ENCODE measurements at regions not wholly inside any gene's neighbourhood (a gene's known extent, or its start where the extent isn't known, plus 50 kb on each side); places are given as distances from the start of the nearest gene placed in this dataset.

GRCh38 chr20:59435518-59435917, 135.1 kb downstream of the EDN3 start:
- DNase-seq (ENCODE audit: low read depth), result no peak

- DNase-seq (ENCODE audit: low read depth), result no peak
These were observed 137.2 kb downstream of the EDN3 start for GRCh38 chr20:59437601-59438031.

- no peak for DNase-seq (ENCODE audit: low read depth)
These were observed 137.8 kb downstream of the EDN3 start for GRCh38 chr20:59438201-59438600.

- DNase-seq (ENCODE audit: low read depth), result no peak
These were observed 138.8 kb downstream of the EDN3 start for GRCh38 chr20:59439243-59439642.

- DNase-seq (ENCODE audit: low read depth), result no peak
These were observed 140.9 kb downstream of the EDN3 start for GRCh38 chr20:59441306-59441705.

GRCh38 chr20:59441860-59442810, 141.7 kb downstream of the EDN3 start:
- no peak for DNase-seq (ENCODE audit: low read depth)

- no peak for DNase-seq (ENCODE audit: low read depth)
These were observed 143.1 kb downstream of the EDN3 start for GRCh38 chr20:59443550-59443949.

- no peak for DNase-seq (ENCODE audit: low read depth)
These were observed 146.0 kb downstream of the EDN3 start for GRCh38 chr20:59446376-59446775.

- DNase-seq (ENCODE audit: low read depth), result no peak
These were observed 147.8 kb downstream of the EDN3 start for GRCh38 chr20:59448196-59448595.

GRCh38 chr20:59448851-59449444, 148.5 kb downstream of the EDN3 start:
- no peak for DNase-seq (ENCODE audit: low read depth)

GRCh38 chr20:59451066-59451630, 150.7 kb downstream of the EDN3 start:
- DNase-seq (ENCODE audit: low read depth), result no peak

- no peak for DNase-seq (ENCODE audit: low read depth)
These were observed 151.2 kb downstream of the EDN3 start for GRCh38 chr20:59451641-59452040.

- DNase-seq (ENCODE audit: low read depth), result no peak
These were observed 151.5 kb upstream of the PHACTR3 start for GRCh38 chr20:59452856-59453255.

- DNase-seq (ENCODE audit: low read depth), result no peak
These were observed 150.4 kb upstream of the PHACTR3 start for GRCh38 chr20:59453759-59454560.

GRCh38 chr20:59455402-59456341, 148.7 kb upstream of the PHACTR3 start:
- DNase-seq (ENCODE audit: low read depth), result no peak

- no peak for DNase-seq (ENCODE audit: low read depth)
These were observed 147.7 kb upstream of the PHACTR3 start for GRCh38 chr20:59456342-59457279.

GRCh38 chr20:59458645-59459044, 145.7 kb upstream of the PHACTR3 start:
- DNase-seq (ENCODE audit: low read depth), result no peak

- DNase-seq (ENCODE audit: low read depth), result no peak
These were observed 144.8 kb upstream of the PHACTR3 start for GRCh38 chr20:59459586-59459985.

GRCh38 chr20:59460352-59460751, 144.0 kb upstream of the PHACTR3 start:
- no peak for DNase-seq (ENCODE audit: low read depth)

GRCh38 chr20:59461526-59461925, 142.8 kb upstream of the PHACTR3 start:
- no peak for DNase-seq (ENCODE audit: low read depth)

Data from stimulated activated CD8-positive, alpha-beta memory T cell treated with anti-CD3 and anti-CD28 coated beads, Interleukin-7, amount 100 ng/mL, for 24 hours (primary cell).